GM11168 (cell line): ENCODE measurements at regions not wholly inside any gene's neighbourhood (a gene's known extent, or its start where the extent isn't known, plus 50 kb on each side); places are given as distances from the start of the nearest gene placed in this dataset.

Experiments used
- in situ Hi-C: fragments of 300-500 bp; cut with MboI; formaldehyde crosslinking; loops from one replicate; pipeline ENCODE4 v1.12.0; 2022; ENCODE audit warnings: low sequenced_read_pairs; ENCODE audit not compliant: unreplicated experiment

DNA sequence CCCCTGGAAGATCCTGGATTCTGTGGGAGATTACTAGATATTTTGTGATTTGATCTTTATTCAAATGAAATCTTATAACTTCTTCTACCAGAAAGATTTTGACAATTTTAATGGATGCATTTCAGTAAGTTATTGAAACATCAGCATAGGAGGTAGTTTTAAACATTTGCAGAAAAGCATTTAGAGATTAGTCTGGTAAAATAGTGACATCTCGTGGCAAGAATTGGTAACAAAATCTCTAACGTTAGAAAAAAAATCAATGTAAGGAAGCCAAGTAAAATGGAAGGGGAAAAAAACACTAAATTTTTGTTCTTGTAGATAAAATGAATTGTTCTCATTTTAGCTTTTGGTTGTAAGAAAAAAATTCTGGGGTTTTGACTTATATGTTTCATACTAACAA is 73.3 kb downstream of the TASL start:
- in situ Hi-C loops, result loop anchor here (25.0 kb wide), 1 partner anchor 367 kb away; no protein-coding TSS in a partner anchor

DNA sequence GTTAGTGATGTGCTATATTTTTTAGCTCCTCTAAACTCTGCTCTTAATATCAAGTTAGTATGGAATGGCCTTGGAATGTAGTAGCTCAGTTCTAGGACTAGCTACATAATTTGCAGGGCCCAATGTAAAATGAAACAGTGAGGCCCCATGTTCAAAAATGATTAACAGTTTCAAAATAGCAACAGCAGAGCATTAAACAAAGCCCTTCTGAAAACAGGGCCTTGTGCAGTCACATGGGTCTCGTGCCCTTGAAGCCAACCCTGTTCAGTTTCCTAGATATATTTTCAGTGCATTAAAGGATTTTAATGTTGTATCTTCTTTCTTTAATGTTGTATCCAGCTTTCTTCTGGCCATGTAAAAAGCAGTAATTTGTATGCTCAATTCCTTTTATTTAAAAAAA is 82.1 kb downstream of the TASL start:
- in situ Hi-C loops, result loop anchor here (25.0 kb wide), 1 partner anchor 208 kb away; no protein-coding TSS in a partner anchor

DNA sequence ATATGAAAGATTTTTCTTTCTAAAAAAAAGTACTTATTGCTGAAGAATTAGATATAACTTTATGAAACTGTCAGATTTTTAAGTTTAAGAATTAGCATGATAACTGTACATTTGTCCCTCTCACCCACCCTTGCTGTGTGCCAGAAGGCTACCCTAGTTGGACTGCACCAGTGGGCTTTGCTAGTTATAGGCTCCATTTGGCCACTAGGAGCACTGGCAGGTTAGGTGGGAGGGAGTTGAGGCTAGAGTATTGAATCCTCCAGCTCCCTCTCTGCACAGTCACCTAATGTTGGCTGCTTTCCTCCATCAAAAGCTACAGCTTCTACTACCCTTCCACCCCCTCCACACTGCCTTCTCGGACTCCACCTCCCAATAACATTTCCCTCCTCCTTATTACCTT is 84.2 kb downstream of the TASL start:
- in situ Hi-C loops, result loop anchor here (25.0 kb wide), 1 partner anchor 206 kb away; no protein-coding TSS in a partner anchor

DNA sequence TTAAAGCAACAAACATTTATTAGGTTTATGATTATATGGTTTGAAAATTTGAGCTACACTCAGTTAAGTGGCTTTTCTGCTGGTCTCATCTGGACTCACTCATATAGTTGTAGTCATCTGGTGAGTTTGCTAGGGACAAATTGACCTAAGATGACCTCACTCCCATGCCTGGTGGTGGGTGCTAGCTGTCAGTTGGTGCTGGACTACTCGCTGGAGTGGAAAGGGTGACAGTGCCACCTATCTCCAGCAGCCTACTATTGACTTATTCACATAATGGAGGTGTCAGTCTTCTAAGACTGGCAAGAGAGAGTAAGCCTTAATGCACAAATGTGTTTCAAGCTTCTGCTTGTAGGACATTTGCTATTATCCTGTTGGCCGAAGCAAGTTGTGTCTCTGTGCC is 88.2 kb downstream of the TASL start:
- in situ Hi-C loops, result loop anchor here (25.0 kb wide), 1 partner anchor 202 kb away; no protein-coding TSS in a partner anchor

DNA sequence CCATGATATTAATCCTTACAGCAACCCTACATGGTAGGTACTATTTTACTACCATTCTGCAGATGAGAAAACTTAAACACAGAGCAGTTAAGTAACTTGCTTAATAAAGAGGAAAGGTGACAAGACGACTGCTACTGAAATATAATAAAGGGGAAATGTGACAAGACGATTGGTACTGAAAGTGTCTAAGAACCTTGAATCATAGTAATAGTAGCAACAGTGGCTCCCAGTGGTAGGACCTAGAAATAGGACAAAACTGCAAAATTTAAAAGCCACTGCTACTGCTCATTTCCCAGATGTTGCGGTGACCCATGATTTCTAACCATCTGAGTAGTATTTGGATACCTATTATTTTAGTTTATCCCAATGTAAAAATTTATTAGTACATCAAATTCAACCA is 89.5 kb downstream of the TASL start:
- in situ Hi-C loops, result loop anchor here (25.0 kb wide), 1 partner anchor 201 kb away; no protein-coding TSS in a partner anchor

DNA sequence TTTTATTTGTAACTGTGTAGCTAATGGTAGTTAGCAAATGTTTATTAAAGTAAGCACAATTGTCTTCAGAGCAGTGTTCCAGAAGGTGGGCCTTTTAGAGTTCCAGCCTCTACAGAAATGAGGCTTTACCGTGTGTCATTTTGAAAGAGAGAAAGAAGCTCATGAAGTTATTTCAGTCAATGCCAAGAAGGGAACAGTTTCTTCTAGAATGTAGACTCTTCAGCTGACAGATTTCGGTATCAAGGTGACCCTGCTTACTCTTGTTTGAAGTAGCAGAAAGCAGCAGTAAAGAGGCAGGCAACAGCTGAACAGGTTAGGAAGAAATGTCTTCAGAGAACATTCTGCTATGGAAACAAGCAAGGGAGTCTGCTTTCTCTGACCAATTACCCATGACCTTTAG is 93.6 kb downstream of the TASL start:
- in situ Hi-C loops, result loop anchor here (25.0 kb wide), 1 partner anchor 197 kb away; no protein-coding TSS in a partner anchor

DNA sequence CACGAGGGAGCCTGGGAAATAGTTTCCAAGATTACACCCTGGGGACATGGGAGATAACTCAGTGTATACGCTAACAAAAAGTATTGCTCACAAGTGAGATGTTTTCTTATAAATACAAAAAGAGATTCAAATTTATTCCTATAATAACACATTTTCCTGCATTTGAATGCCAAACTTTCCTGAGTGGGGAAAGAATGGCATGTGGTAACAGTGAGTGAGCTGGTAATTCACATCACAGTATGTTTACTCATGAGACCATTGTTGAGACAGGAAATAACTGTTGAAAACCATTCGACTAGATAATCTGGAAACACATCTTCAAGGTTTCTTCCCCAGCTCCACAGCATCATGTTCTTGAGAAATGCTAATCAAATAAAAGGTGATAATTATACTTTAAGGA is 109.1 kb downstream of the TASL start:
- in situ Hi-C loops, result no loop called here
